ENCODE measurements at regions not wholly inside any gene's neighbourhood (a gene's known extent, or its start where the extent isn't known, plus 50 kb on each side); places are given as distances from the start of the nearest gene placed in this dataset.

DNA sequence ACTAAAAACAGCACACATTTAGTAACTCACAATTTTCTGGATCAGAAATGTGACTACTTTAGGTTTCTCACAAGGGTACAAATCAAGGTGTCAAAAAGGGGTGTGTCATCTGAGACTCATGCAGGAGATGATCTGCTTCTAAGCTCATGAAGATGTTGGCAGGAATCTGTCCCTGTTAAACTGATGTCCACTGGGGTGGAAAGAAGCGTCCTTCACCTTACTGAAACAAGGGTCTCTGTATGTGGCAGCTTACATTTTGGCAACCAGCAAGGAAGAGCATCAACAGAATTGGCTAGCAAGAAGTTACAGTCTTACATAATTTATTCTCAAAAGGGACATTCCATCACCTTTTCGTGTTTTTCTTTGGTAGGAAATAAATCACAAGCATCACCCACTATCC lies 1223.8 kb downstream of the AMY1C start:
- TF ChIP-seq, protein P1, sequence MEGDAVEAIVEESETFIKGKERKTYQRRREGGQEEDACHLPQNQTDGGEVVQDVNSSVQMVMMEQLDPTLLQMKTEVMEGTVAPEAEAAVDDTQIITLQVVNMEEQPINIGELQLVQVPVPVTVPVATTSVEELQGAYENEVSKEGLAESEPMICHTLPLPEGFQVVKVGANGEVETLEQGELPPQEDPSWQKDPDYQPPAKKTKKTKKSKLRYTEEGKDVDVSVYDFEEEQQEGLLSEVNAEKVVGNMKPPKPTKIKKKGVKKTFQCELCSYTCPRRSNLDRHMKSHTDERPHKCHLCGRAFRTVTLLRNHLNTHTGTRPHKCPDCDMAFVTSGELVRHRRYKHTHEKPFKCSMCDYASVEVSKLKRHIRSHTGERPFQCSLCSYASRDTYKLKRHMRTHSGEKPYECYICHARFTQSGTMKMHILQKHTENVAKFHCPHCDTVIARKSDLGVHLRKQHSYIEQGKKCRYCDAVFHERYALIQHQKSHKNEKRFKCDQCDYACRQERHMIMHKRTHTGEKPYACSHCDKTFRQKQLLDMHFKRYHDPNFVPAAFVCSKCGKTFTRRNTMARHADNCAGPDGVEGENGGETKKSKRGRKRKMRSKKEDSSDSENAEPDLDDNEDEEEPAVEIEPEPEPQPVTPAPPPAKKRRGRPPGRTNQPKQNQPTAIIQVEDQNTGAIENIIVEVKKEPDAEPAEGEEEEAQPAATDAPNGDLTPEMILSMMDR (IDR thresholded peaks at IDR 0.05; ENCODE audit: extremely low read depth in 1 of 2, insufficient read depth in 1 of 2, low read depth in 1 of 2, low read length in 2 of 2): no peak
- TF ChIP-seq EZH2 (IDR thresholded peaks at IDR 0.05; ENCODE audit: borderline replicate concordance, low read depth, low read length, severe bottlenecking) (no peak), POLR2A (IDR thresholded peaks at IDR 0.05; ENCODE audit: low read depth, low read length) (no peak), JUN (IDR thresholded peaks at IDR 0.05; ENCODE audit: borderline replicate concordance, insufficient read depth, insufficient read length, low read depth) (no peak)

Data from endothelial cell of umbilical vein (primary cell).